CD4-positive, alpha-beta T cell treated with Interleukin-15 for 1 hour (primary cell): ENCODE measurements at regions not wholly inside any gene's neighbourhood (a gene's known extent, or its start where the extent isn't known, plus 50 kb on each side); places are given as distances from the start of the nearest gene placed in this dataset.

ENCODE experiments used
- DNase-seq: peaks from one replicate; pipeline ENCODE4 v3.0.0-alpha.2; 2020

GRCh38 chr18:45548614-45549013 is 66.7 kb upstream of the SLC14A2 start:
- no peak for DNase-seq

- no peak for DNase-seq
Measured at GRCh38 chr18:45549290-45549689, 66.0 kb upstream of the SLC14A2 start.

- DNase-seq, result no peak
Measured at GRCh38 chr18:45551142-45551815, 64.0 kb upstream of the SLC14A2 start.

GRCh38 chr18:45553723-45554388 is 61.4 kb upstream of the SLC14A2 start:
- no peak for DNase-seq

- no peak for DNase-seq
Measured at GRCh38 chr18:45554389-45554737, 60.9 kb upstream of the SLC14A2 start.

- DNase-seq, result no peak
Measured at GRCh38 chr18:45556222-45556621, 59.1 kb upstream of the SLC14A2 start.

DNA sequence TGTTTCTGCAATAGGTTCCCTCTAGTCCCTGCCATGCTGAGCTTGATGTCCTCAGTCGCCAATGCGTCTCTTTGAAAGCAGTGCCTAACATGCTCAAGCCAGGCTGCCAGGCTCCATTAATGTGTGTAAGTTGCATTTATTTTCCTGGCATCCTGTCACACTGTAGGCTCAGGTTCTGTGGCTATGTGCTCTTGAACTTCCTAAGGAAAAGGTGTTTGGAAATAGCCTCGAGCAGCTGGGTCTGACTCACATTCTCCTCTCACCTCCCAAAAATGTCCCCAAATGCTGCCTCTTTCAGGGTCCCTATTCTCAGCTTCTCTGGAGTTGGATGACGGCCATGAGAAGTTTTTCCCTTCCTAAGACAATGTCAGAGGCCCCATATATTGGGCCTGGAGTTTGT is 58.0 kb upstream of the SLC14A2 start:
- DNase-seq, result no peak

GRCh38 chr18:45557779-45558178 is 57.5 kb upstream of the SLC14A2 start:
- DNase-seq, result no peak

- DNase-seq, result no peak
Measured at GRCh38 chr18:45559258-45559657, 56.0 kb upstream of the SLC14A2 start.

DNA sequence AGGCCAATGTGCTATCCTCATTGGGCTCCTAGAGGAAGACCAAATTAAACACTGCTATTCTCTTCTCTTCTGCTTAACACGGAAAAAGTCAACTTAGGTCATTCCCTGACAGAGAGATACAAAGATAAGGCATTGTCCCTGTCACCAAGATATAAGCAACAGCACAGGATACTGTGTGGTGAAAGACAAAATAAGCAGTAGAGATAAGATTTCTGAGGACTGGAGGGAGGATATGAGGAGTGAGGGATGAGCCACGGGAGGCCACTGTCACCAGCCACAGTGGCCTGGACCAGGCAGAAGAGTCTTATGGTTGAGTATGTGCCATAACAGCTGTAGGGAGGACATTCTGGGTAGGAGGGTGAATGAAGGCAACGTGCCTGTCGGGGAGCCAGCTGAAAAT is 54.4 kb upstream of the SLC14A2 start:
- no peak for DNase-seq

DNA sequence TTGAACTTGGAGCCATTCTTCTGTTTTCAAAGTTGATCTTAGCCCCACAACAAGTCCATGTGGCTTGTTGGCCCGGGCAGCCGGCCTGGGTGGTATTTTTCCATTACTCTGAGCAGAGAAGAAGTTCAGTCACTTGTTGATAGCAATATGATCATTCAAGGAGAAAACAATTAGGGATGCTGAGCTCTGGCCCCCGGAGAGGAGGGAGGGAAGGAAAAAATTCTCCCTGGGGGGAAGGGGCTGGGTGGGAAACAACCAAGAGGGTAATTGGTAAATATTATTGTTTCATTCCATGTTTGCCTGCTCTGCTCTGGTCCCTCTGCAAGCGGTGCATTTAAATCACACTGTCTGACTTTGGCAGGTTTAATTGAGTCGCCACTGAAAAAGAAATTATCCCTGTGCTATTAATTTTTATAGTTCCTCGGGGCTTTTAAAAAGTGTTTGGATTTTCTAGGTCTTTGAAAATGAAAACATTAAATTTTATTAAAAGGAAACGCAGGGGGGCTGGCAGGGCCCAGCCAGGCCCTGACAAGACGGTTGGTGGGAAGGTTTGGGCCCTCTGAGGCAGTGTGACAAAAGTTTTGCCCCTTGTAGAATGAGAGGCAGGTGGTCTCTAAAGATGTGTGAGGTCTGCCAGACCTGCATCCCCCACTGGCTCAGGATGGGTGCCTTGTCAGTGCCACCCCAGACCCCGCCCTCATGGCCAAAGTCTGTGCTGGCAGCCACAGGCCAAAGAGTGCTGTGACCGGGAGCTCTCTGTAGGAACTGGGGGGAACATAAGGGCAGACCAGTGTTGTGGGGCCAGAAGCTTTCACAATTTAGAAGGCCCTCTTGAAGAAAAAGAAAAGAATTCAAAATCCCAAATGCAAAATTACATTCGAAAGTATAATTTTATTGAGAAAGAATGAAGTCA is 52.5 kb upstream of the SLC14A2 start:
- DNase-seq, result no peak

GRCh38 chr18:45565280-45565970 is 49.9 kb upstream of the SLC14A2 start:
- no peak for DNase-seq
